ENCODE measurements at regions not wholly inside any gene's neighbourhood (a gene's known extent, or its start where the extent isn't known, plus 50 kb on each side); places are given as distances from the start of the nearest gene placed in this dataset.

DNA sequence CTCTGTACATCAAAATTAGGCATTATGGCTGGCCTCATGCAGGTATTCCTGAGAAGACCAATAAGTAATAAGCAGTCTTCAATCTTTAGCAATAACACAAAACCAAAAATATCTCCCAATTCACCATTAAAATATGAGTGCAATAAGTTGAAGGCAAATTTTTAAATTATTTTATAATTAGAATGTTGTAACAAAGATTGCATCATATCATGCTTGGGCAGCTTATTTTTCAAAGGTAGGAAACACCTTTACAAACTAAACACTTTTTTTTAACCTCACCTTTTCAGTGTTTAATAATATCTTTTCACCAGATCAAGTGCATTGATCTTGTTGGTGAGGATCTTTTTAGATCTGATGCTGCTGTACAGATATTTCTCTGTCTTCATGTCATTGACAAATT lies 592.9 kb upstream of the PITX2 start:
- H4K20me1 ChIP-seq (ENCODE audit: control insufficient read depth, insufficient read depth, low read length, poor library complexity, severe bottlenecking) = no peaks in the 10 kb centered on the region
- no peak overlapping the region for H3K4me3 ChIP-seq (ENCODE audit: control extremely low read depth in 1 of 5, extremely low read depth in 1 of 5, insufficient read depth in 1 of 5, low read depth in 2 of 5, low read length in 4 of 5)
- H3K36me3 ChIP-seq (replicated peaks in 1 of 2; ENCODE audit: control extremely low read depth in 1 of 2, control insufficient read depth in 1 of 2, extremely low read depth in 1 of 2, insufficient read depth in 2 of 2, low read length in 1 of 2) = no peaks in the 10 kb centered on the region
- CTCF ChIA-PET = no interaction called here
- H3K4me2 ChIP-seq (replicated peaks; ENCODE audit: low read depth, low read length, poor library complexity, severe bottlenecking) = no peak overlapping the region
- no peaks in the 10 kb centered on the region for H3K9me3 Mint-ChIP-seq (ENCODE audit: insufficient read depth)
- DNase-seq (no peak), ATAC-seq (ENCODE audit: low read depth) (no peak)
- H2AFZ ChIP-seq (ENCODE audit: insufficient read depth, low read depth, low read length, poor library complexity, severe bottlenecking) = no peak overlapping the region
- no peak overlapping the region for H3K4me3 Mint-ChIP-seq
- no peaks in the 10 kb centered on the region for H3K9me3 ChIP-seq (ENCODE audit: control extremely low read depth in 1 of 3, control insufficient read depth in 2 of 3, insufficient read depth in 1 of 3, low read length in 2 of 3)
- POLR2A ChIA-PET = no interaction called here
- no peak overlapping the region for H3K27ac Mint-ChIP-seq
- intact Hi-C loops (cut with micrococcal nuclease) = no loop called here
- H3K4me1 ChIP-seq (ENCODE audit: control insufficient read depth in 2 of 2, insufficient read depth in 2 of 2, low read length in 2 of 2) = no peaks in the 10 kb centered on the region
- TF ChIP-seq, protein P1, sequence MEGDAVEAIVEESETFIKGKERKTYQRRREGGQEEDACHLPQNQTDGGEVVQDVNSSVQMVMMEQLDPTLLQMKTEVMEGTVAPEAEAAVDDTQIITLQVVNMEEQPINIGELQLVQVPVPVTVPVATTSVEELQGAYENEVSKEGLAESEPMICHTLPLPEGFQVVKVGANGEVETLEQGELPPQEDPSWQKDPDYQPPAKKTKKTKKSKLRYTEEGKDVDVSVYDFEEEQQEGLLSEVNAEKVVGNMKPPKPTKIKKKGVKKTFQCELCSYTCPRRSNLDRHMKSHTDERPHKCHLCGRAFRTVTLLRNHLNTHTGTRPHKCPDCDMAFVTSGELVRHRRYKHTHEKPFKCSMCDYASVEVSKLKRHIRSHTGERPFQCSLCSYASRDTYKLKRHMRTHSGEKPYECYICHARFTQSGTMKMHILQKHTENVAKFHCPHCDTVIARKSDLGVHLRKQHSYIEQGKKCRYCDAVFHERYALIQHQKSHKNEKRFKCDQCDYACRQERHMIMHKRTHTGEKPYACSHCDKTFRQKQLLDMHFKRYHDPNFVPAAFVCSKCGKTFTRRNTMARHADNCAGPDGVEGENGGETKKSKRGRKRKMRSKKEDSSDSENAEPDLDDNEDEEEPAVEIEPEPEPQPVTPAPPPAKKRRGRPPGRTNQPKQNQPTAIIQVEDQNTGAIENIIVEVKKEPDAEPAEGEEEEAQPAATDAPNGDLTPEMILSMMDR (IDR thresholded peaks at IDR 0.05) = no peak
- no peak for TF ChIP-seq EZH2 (IDR thresholded peaks at IDR 0.05; ENCODE audit: borderline replicate concordance, insufficient read depth, low read depth, low read length, poor library complexity, severe bottlenecking)
- no peak overlapping the region for H3K27ac ChIP-seq (ENCODE audit: low read length in 2 of 2)
- H3K79me2 ChIP-seq (ENCODE audit: control insufficient read depth, insufficient read depth, low read length) = no peaks in the 10 kb centered on the region
- no peaks in the 10 kb centered on the region for H3K27me3 Mint-ChIP-seq
- H3K4me1 Mint-ChIP-seq = no peaks in the 10 kb centered on the region
- H3K9ac ChIP-seq (ENCODE audit: low read length) = no peak overlapping the region
- H3K27me3 ChIP-seq (replicated peaks in 1 of 4; ENCODE audit: control extremely low read depth in 1 of 4, control insufficient read depth in 3 of 4, insufficient read depth in 4 of 4, low read length in 3 of 4) = no peaks in the 10 kb centered on the region

DNA sequence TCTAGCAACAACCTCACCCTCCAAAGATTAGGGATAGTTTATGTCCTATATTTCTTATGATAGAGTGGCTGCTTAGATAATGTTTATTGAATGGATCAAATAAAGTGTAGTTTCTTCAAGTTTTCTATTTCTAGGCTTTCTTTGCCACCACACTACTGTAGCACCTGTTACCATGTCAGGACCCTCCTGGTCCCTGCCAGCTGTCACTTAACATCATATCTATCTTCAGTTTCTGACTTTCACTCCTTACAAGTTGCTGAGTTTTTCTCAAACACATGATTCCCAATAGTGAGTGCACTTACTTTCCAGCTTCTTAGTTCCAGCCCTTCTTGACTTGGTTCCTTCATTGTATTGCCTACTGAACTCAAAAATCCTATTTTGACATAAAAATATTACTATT lies 593.9 kb upstream of the PITX2 start:
- Mint-ChIP-seq H3K4me3 (no peak overlapping the region), H3K27ac (no peak overlapping the region), H3K9me3 (ENCODE audit: insufficient read depth) (no peaks in the 10 kb centered on the region), H3K27me3 (no peaks in the 10 kb centered on the region), H3K4me1 (no peaks in the 10 kb centered on the region)
- POLR2A ChIA-PET = no interaction called here
- Histone ChIP-seq H3K4me3 (ENCODE audit: control extremely low read depth in 1 of 5, extremely low read depth in 1 of 5, insufficient read depth in 1 of 5, low read depth in 2 of 5, low read length in 4 of 5) (no peak overlapping the region), H3K36me3 (replicated peaks in 1 of 2; ENCODE audit: control extremely low read depth in 1 of 2, control insufficient read depth in 1 of 2, extremely low read depth in 1 of 2, insufficient read depth in 2 of 2, low read length in 1 of 2) (no peaks in the 10 kb centered on the region), H2AFZ (ENCODE audit: insufficient read depth, low read depth, low read length, poor library complexity, severe bottlenecking) (no peak overlapping the region), H3K27ac (ENCODE audit: low read length in 2 of 2) (no peak overlapping the region), H3K9ac (ENCODE audit: low read length) (no peak overlapping the region), H3K79me2 (ENCODE audit: control insufficient read depth, insufficient read depth, low read length) (no peaks in the 10 kb centered on the region), H3K9me3 (ENCODE audit: control extremely low read depth in 1 of 3, control insufficient read depth in 2 of 3, insufficient read depth in 1 of 3, low read length in 2 of 3) (no peaks in the 10 kb centered on the region), H3K4me2 (replicated peaks; ENCODE audit: low read depth, low read length, poor library complexity, severe bottlenecking) (no peak overlapping the region), H3K27me3 (replicated peaks in 1 of 4; ENCODE audit: control extremely low read depth in 1 of 4, control insufficient read depth in 3 of 4, insufficient read depth in 4 of 4, low read length in 3 of 4) (no peaks in the 10 kb centered on the region), H4K20me1 (ENCODE audit: control insufficient read depth, insufficient read depth, low read length, poor library complexity, severe bottlenecking) (no peaks in the 10 kb centered on the region), H3K4me1 (ENCODE audit: control insufficient read depth in 2 of 2, insufficient read depth in 2 of 2, low read length in 2 of 2) (no peaks in the 10 kb centered on the region)
- ATAC-seq (ENCODE audit: low read depth) = no peak
- intact Hi-C loops (cut with micrococcal nuclease) = no loop called here
- DNase-seq = no peak
- CTCF ChIA-PET = no interaction called here
- TF ChIP-seq EZH2 (IDR thresholded peaks at IDR 0.05; ENCODE audit: borderline replicate concordance, insufficient read depth, low read depth, low read length, poor library complexity, severe bottlenecking) = no peak
- TF ChIP-seq, protein P1 (IDR thresholded peaks at IDR 0.05) = no peak

Measured in B cell (primary cell).